ENCODE measurements at regions not wholly inside any gene's neighbourhood (a gene's known extent, or its start where the extent isn't known, plus 50 kb on each side); places are given as distances from the start of the nearest gene placed in this dataset.
"Not testable (repeated sequence)": the region's sequence is repeated elsewhere in the genome, so short reads cannot be mapped to it uniquely, and the experiment has no call there.

- H3K27ac ChIP-seq (ENCODE audit: low read depth, low read length); H3K9me2 ChIP-seq (ENCODE audit: insufficient read depth); H4K20me1 ChIP-seq (ENCODE audit: insufficient read depth); H3K4me2 ChIP-seq (ENCODE audit: low read length); H3K36me3 ChIP-seq (ENCODE audit: control insufficient read depth in 1 of 2, insufficient read depth in 2 of 2, low read length in 2 of 2); H3K4me1 ChIP-seq (ENCODE audit: control insufficient read depth in 1 of 2, insufficient read depth in 2 of 2, low read length in 2 of 2); ATAC-seq; H3K27me3 ChIP-seq (ENCODE audit: insufficient read depth, low read length); RAD21 ChIA-PET (ENCODE audit: low non-redundant PET in 1 of 2, low total read pairs in 2 of 2, uncharacterized antibody in 2 of 2, unreplicated experiment in 2 of 2); H3K79me2 ChIP-seq (ENCODE audit: insufficient read depth, low read length); H3K4me3 ChIP-seq (replicated peaks in 1 of 2; ENCODE audit: low read depth in 1 of 2, low read length in 2 of 2); intact Hi-C loops (cut with micrococcal nuclease); H2AFZ ChIP-seq (ENCODE audit: low read depth, low read length, poor library complexity, severe bottlenecking); POLR2A ChIA-PET; H3K9ac ChIP-seq (ENCODE audit: low read length); BruUV-seq (replicated peaks); DNase-seq (ENCODE audit: low read depth, low spot score); H3K9me3 ChIP-seq (ENCODE audit: control insufficient read depth in 1 of 2, insufficient read depth in 1 of 2, low read depth in 1 of 2, low read length in 2 of 2); CTCF ChIA-PET: not testable (repeated sequence)
Measured at GRCh38 chr3:75446948-75447347, 217.2 kb upstream of the FRG2C start.

DNA sequence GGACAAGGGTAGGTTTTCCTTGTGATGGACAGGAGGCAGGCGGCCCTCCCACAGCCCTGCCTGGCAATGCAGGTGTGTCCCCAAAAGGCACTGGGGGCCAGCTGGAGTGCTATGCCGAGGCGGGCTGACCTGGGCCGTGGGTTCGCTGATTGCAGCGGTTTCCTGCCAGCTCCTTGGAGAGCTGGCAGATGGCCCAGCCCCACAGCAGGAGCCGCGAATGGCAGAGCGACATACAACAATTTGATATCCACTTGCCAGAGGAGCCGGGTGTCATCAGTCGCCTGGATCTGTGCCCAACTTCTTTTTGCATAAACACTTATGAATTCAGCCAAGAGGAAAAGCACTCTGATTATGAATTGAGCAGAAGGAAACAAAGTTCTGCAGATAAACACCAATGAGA lies 210.8 kb upstream of the FRG2C start:
- CTCF ChIA-PET; DNase-seq (ENCODE audit: low read depth, low spot score); H3K4me2 ChIP-seq (ENCODE audit: low read length): not testable (repeated sequence)

GRCh38 chr3:75453839-75454238 lies 210.3 kb upstream of the FRG2C start:
- intact Hi-C loops (cut with micrococcal nuclease); RAD21 ChIA-PET (ENCODE audit: low non-redundant PET in 1 of 2, low total read pairs in 2 of 2, uncharacterized antibody in 2 of 2, unreplicated experiment in 2 of 2); POLR2A ChIA-PET; H3K4me1 ChIP-seq (ENCODE audit: control insufficient read depth in 1 of 2, insufficient read depth in 2 of 2, low read length in 2 of 2); H3K27ac ChIP-seq (ENCODE audit: low read depth, low read length); H3K36me3 ChIP-seq (ENCODE audit: control insufficient read depth in 1 of 2, insufficient read depth in 2 of 2, low read length in 2 of 2); H3K9me3 ChIP-seq (ENCODE audit: control insufficient read depth in 1 of 2, insufficient read depth in 1 of 2, low read depth in 1 of 2, low read length in 2 of 2); BruUV-seq (replicated peaks); DNase-seq (ENCODE audit: low read depth, low spot score); H3K27me3 ChIP-seq (ENCODE audit: insufficient read depth, low read length); H3K79me2 ChIP-seq (ENCODE audit: insufficient read depth, low read length); H3K9me2 ChIP-seq (ENCODE audit: insufficient read depth); H4K20me1 ChIP-seq (ENCODE audit: insufficient read depth); H2AFZ ChIP-seq (ENCODE audit: low read depth, low read length, poor library complexity, severe bottlenecking); CTCF ChIA-PET; H3K4me3 ChIP-seq (replicated peaks in 1 of 2; ENCODE audit: low read depth in 1 of 2, low read length in 2 of 2); H3K4me2 ChIP-seq (ENCODE audit: low read length); H3K9ac ChIP-seq (ENCODE audit: low read length); ATAC-seq: not testable (repeated sequence)

More for the DNA sequence above, 210.8 kb upstream of the FRG2C start:
- H2AFZ ChIP-seq (ENCODE audit: low read depth, low read length, poor library complexity, severe bottlenecking); H3K9ac ChIP-seq (ENCODE audit: low read length); H3K27me3 ChIP-seq (ENCODE audit: insufficient read depth, low read length); H3K4me1 ChIP-seq (ENCODE audit: control insufficient read depth in 1 of 2, insufficient read depth in 2 of 2, low read length in 2 of 2); intact Hi-C loops (cut with micrococcal nuclease); BruUV-seq (replicated peaks); H3K9me2 ChIP-seq (ENCODE audit: insufficient read depth); POLR2A ChIA-PET; H3K9me3 ChIP-seq (ENCODE audit: control insufficient read depth in 1 of 2, insufficient read depth in 1 of 2, low read depth in 1 of 2, low read length in 2 of 2); RAD21 ChIA-PET (ENCODE audit: low non-redundant PET in 1 of 2, low total read pairs in 2 of 2, uncharacterized antibody in 2 of 2, unreplicated experiment in 2 of 2); ATAC-seq; H3K36me3 ChIP-seq (ENCODE audit: control insufficient read depth in 1 of 2, insufficient read depth in 2 of 2, low read length in 2 of 2); H4K20me1 ChIP-seq (ENCODE audit: insufficient read depth); H3K4me3 ChIP-seq (replicated peaks in 1 of 2; ENCODE audit: low read depth in 1 of 2, low read length in 2 of 2); H3K27ac ChIP-seq (ENCODE audit: low read depth, low read length); H3K79me2 ChIP-seq (ENCODE audit: insufficient read depth, low read length): not testable (repeated sequence)
- peak; percentile 37 for TF ChIP-seq TCF7L2 (IDR thresholded peaks at IDR 0.05; ENCODE audit: borderline replicate concordance, extremely low read depth, insufficient read depth, insufficient read length)

- H3K79me2 ChIP-seq (ENCODE audit: insufficient read depth, low read length); POLR2A ChIA-PET; DNase-seq (ENCODE audit: low read depth, low spot score); intact Hi-C loops (cut with micrococcal nuclease); H3K27me3 ChIP-seq (ENCODE audit: insufficient read depth, low read length); H3K9me3 ChIP-seq (ENCODE audit: control insufficient read depth in 1 of 2, insufficient read depth in 1 of 2, low read depth in 1 of 2, low read length in 2 of 2); H3K4me3 ChIP-seq (replicated peaks in 1 of 2; ENCODE audit: low read depth in 1 of 2, low read length in 2 of 2); H3K9me2 ChIP-seq (ENCODE audit: insufficient read depth); ATAC-seq; H2AFZ ChIP-seq (ENCODE audit: low read depth, low read length, poor library complexity, severe bottlenecking); BruUV-seq (replicated peaks); H3K27ac ChIP-seq (ENCODE audit: low read depth, low read length); CTCF ChIA-PET; H3K4me2 ChIP-seq (ENCODE audit: low read length); H3K4me1 ChIP-seq (ENCODE audit: control insufficient read depth in 1 of 2, insufficient read depth in 2 of 2, low read length in 2 of 2); H3K9ac ChIP-seq (ENCODE audit: low read length); H4K20me1 ChIP-seq (ENCODE audit: insufficient read depth); RAD21 ChIA-PET (ENCODE audit: low non-redundant PET in 1 of 2, low total read pairs in 2 of 2, uncharacterized antibody in 2 of 2, unreplicated experiment in 2 of 2); H3K36me3 ChIP-seq (ENCODE audit: control insufficient read depth in 1 of 2, insufficient read depth in 2 of 2, low read length in 2 of 2): not testable (repeated sequence)
Measured at GRCh38 chr3:75474530-75474929, 189.6 kb upstream of the FRG2C start.

DNA sequence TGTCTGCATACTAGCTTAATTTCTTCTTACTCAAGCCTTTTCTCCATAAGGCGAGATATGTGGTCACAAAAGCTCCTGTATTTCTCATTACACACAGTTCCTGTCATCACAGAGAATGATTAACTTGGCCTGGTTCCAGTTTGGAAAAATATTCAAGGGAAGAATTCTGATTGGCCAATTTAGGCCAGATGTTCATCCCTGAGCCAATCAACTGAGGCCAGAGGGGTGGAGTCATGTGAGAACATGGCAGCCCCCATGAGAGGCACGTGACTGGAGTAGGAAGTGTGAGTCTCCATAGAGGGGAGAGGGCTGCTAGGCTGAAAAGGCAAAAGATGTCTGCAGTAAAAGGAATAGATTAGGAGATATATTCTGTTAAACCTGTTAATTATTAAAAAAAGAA lies 167.5 kb upstream of the FRG2C start:
- H3K27me3 ChIP-seq (ENCODE audit: insufficient read depth, low read length); H3K9me2 ChIP-seq (ENCODE audit: insufficient read depth); DNase-seq (ENCODE audit: low read depth, low spot score); H3K27ac ChIP-seq (ENCODE audit: low read depth, low read length); H3K9me3 ChIP-seq (ENCODE audit: control insufficient read depth in 1 of 2, insufficient read depth in 1 of 2, low read depth in 1 of 2, low read length in 2 of 2); H3K9ac ChIP-seq (ENCODE audit: low read length); BruUV-seq (replicated peaks); RAD21 ChIA-PET (ENCODE audit: low non-redundant PET in 1 of 2, low total read pairs in 2 of 2, uncharacterized antibody in 2 of 2, unreplicated experiment in 2 of 2); H3K79me2 ChIP-seq (ENCODE audit: insufficient read depth, low read length); H3K4me1 ChIP-seq (ENCODE audit: control insufficient read depth in 1 of 2, insufficient read depth in 2 of 2, low read length in 2 of 2); intact Hi-C loops (cut with micrococcal nuclease); ATAC-seq; CTCF ChIA-PET; H2AFZ ChIP-seq (ENCODE audit: low read depth, low read length, poor library complexity, severe bottlenecking); H3K4me3 ChIP-seq (replicated peaks in 1 of 2; ENCODE audit: low read depth in 1 of 2, low read length in 2 of 2); H4K20me1 ChIP-seq (ENCODE audit: insufficient read depth); POLR2A ChIA-PET; H3K4me2 ChIP-seq (ENCODE audit: low read length); H3K36me3 ChIP-seq (ENCODE audit: control insufficient read depth in 1 of 2, insufficient read depth in 2 of 2, low read length in 2 of 2): not testable (repeated sequence)

All from HCT116 (cell line).